GM21381 (cell line): ENCODE measurements at regions not wholly inside any gene's neighbourhood (a gene's known extent, or its start where the extent isn't known, plus 50 kb on each side); places are given as distances from the start of the nearest gene placed in this dataset.
A peak's percentile ranks its signal among the peaks of the same experiment; 100 is the strongest.

Experiments used
- ATAC-seq: cut with Tn5 transposase; IDR thresholded peaks from one replicate; pipeline ENCODE4 v1.9.1; 2021; ENCODE audit warnings: mild to moderate bottlenecking, moderate library complexity; ENCODE audit not compliant: unreplicated experiment

DNA sequence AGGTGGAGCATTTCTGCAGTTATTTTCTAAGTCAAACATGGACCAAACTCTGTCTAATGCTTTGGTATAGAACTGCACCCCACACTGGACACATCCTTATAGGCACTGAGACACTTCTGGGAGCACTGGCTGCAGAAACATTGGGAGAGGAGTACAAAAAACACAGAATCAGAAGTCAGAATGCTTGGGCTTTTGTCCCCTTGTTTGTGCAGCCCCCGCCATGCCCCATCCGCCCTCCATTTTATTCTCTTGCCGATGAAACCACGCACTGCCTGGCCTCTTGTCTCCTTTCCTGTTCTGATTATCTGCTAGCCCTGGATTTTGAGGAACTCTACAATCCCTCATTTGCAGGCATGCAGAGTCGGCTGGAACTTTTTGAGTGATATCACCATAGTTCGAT, 1201.2 kb downstream of the TBC1D22A start:
- no peak for ATAC-seq

DNA sequence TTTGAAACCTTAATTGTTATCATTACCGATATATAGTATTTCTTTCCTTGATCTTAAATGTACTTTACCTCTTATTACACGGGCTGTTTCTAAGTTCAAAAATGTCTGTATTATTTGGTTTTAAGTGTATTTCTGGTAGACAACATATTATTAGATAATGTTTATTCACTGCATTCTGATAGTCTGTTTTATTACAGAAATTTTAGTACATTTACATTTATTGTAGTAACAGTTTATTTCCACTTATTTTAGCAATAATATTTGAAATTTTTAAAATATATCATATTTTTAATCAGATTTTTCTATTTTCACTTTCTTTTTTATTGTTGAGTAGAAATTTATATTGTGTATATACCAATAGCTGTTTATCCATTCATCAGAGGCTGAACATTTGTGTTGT, 1195.2 kb downstream of the TBC1D22A start:
- ATAC-seq = no peak

DNA sequence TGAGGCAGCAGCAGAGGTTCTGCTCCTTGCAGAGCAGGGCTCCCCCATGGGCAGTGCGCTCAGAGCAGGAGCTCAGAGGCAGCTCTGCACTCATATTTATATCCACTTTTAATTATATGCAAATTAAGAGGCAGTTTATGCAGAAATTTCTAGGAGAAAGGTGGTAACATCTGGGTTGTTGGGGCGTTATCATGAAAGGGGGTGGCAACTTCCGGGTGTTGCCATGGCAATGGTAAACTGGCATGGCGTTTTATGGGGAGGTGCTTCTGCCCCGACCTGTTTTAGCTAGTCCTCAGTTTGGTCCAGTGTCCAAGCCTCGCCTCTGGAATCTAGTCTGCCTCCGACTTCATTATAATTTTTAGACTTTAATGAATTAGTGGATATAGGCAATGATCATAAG, 1191.7 kb downstream of the TBC1D22A start:
- ATAC-seq = no peak

DNA sequence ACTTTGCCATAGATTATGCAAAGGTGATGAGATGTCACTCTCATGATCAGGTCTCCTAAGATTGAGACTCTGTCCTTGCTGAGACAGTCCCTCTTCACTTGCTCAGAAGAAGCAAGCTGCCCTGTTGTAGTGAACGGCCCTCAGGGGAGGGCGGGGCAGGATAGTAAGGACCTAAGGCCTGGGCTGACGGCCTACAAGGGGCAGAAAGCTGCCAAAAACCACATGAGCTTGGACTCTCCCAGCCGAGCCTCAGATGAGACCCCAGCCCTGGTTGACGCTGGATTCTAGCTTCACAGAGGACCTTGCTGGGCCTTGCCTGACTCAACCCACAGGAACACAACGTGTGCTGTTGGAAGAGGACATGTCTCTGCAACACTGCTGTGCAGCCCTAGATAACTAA, 1182.5 kb downstream of the TBC1D22A start:
- ATAC-seq = no peak

DNA sequence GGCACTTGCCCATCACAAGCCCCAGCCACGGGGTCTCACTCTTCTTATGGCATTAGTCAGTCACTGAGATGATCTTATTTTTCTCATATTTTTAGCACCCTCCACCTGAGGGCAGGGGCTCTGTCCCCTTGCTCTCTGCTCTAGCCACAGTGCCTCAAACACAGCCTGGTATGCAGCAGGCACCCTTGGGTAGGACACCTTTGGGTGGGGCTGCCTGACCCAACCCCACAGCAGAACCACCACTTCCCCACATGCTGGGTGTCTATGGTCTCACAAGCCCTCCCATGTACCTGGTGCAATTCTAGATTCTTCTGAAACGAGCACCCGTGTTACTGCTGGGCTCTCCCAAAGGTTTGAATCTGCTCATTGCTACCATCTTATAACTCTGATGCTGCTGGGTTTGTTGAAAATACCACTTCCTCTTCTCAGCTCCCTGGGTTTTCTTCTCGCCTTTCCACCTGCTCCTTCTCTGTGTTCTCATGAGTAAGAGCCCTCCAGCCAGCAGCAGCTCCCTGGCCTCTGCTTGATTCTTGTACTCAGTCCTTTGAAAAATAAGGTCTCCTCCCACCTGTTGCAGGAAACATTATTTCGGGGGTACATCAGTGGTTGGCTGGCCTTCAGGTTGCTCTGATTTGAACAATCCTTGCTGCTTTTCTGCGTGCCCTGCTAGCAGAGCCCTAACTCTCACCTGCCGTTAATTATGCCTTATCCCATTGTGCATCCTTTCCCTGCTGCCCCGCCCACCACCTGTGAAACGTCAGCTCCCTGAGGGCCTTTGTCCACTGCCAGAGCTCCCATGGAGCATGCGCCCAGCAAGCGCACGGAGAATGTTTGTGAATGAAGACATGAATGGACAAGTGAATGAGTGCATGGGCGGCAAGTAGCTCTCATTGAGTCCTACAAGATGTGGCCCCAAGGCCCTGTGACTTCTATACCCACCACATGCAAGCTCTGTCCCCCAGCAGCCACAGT, 1181.6 kb downstream of the TBC1D22A start:
- ATAC-seq = no peak

DNA sequence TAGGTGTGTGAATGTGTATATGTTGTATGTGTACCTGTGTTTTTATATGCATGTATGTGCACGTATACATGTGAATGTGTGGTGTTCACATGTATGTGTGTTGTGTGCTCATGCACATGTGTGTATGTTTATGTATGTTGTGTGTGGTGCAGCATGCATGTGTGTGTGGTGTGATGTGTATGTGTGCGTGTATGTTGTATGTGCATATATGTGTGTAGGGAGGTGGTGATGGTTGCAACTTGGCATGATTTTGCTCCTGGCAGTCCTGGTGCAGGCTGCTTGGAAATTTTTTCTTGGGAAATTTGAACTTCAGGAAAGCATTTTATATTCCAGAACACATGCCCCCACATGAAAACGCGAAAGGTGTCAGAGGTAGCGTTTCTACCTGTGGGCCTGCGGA, 1177.8 kb downstream of the TBC1D22A start:
- ATAC-seq = no peak

DNA sequence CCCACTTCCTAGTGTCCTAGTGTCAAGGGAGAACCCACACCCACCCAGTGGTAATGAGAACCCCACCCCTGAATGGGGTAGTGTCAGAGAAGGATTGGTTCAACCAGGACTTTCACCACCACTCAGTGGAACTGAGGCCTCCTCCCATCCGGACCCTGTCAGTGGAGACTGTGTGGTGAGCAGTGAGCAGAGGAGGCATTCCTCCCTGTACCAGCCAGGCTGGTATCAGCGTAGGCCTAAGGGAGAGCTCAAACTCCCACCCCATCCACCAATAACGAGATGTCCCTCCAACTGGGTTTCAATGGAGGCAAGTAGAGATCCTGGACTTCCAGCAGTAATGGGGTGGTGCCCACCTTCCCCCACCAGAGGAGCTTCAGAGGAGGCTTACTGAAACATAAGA, 1171.4 kb downstream of the TBC1D22A start:
- ATAC-seq = no peak

DNA sequence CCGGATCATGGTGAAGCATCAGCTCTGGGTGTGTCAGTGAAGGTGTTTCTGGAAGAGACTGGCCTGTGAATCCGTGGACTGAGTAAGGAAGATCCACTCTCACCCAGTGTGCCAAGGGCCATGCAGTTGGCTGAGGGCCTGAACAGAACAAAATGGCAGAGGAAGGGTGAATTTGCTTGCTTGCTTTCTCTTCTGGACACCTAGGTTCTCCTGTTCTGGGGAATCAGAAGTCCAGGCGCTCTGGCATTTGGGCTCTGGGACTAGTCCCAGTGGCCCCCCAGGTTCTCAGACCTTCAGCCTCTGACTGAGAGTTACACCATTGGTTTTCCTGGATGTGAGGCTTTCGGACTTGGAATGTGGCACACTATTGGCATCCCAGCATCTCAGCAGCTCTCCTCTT, 1170.8 kb downstream of the TBC1D22A start:
- no peak for ATAC-seq

DNA sequence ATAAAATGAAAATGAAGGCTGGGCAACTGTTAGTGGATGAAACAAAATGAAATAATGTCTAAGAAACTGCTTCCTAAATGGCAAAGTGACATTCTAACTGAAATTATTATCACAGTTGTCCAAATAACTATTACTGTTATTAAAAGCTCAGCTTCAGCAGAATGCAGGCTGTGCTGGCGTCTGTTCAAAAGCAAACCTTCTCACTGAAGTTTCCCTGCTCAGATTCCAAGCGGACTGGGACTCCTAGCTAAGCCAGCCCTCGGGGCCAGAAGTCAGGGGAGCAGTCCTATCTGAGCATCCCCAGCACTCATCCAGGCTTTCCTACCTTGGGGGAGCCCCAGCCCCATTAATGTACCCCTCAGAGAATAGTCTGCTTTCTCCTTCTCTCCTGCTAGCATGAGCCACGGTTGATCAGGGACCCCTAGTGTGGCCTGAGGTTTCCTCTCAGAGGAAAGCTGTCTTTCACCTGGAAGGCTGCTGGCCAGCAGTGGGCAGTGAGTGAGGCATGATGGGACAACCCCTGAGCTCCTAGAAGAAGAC, 1167.3 kb downstream of the TBC1D22A start:
- no peak for ATAC-seq

DNA sequence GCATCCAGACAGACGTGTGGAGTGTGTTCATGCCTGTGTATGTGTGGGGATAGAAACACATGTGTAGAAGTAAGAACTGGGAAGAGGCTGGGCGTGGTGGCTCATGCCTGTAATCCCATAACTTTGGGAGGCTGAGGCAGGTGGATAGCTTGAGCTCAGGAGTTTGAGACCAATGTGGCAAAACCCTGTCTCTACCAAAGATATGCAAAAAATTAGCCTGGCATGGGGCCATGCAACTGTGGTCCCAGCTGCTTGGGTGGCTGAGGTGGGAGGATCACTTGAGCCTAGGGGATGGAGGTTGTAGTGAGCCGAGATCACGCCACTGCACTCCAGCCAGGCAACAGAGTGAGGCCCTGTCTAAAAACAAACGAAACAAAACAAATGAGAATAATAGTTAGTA, 1166.6 kb downstream of the TBC1D22A start:
- ATAC-seq = no peak

DNA sequence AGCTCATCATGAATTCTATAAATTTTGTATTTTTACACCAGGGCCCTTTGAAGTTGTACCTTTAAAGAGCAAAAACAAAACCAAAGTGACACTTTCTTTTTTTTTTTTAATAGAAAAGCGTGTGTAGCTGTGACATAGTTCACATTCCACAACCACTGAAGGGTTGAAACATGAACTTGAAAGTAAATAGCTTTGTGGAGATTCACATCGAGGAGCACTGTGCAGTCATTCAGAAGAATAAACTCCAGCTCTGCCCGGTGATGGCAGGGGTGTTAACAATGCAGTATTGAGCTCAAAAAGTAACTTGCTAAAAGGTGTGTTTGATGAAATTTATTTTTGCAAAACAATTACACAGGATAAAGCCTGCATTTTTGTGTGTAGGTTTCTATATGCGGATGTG, 1166.2 kb downstream of the TBC1D22A start:
- ATAC-seq = no peak

DNA sequence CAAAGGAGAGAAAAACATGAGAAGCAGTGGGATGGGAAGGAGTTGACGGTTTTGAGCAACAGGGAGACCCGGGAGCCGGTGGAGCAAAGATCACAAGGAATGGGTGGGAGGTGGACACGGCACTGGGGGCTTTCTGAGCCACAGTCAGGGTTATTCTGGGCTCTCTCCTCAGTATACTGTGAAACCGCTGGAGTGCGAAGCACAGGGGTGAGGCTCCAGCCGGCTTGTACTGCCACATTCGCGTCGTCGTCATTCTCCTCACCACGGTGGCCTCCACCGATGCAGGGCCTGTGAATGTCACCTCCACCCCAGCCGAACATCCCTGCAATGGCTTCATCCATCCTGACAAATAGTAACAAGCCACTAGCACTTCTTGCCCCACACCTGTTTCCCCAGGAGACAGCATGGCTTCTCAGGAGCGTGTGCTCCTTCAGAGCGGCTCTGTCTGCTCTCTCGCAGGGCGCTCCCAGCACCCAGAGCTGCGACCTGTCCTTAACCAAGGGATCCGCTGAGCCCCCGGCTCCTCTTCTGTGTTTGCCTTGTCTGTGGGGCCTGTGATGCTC, 1165.3 kb downstream of the TBC1D22A start:
- no peak for ATAC-seq

DNA sequence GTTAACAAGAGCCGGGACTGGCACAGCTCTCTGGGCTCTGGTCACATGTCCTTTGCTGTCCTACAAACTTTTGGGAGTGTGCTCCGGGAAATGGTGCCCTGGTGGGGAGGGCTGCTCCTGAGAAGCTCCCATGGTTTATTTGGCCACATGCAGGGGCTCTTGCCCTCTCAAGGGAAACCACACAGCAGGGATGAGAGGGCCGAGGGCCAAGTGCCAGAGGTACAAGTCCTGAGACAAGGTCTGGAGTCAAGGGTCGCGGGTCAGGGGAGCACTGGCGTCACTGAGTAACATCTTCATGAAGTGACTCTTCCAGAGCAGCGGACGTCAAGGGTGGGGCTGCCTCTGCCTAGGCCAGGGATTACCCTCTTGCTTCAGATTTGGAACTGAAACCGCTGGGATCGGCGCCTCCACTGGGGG, 1160.6 kb downstream of the TBC1D22A start:
- no peak for ATAC-seq

DNA sequence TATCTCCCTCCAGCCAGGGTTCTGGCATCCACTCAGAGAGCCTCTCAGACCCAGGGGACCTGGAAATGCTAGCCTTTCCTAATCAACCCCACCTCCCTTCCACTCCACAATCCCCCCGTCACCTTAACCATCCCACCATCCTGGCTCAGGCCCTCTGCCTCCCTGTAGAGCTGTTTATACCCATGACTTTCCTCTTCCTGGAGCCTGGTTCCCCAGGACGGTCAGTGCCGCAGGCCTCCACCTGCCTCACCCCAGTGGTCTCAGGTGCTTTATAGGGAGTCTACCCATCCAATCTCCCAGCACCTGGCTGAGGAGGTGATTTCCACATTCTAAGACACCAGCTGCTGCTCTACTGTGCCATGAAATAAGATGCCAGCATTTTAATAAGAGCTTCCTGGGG, 1159.5 kb downstream of the TBC1D22A start:
- ATAC-seq = no peak

DNA sequence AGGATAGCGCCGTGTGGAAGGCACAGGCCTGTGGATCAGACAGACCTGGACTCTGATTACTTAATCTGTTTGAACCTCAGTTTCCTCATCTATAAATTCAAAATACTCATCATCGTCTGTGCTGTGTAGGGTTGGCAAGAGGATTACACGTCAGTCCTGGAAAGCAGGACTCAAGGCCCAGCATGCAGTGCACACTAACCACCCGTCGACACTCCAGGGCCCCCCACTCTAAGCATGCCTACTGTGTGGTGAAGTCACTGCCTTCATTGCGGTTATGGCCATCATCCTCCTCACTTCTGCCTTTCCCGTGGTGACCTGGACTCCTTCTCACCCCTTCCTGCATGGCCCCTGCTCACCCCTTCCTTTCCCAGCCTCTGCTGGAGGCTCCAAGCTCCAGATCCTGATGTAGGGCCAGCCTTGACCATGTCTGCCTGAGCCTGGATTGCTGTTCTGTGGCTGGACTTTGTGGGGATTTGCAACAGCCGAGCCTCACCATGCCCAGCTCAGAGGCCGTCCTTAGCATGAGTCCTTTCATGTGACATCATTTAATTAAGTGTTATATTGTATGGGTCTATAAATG, 1158.0 kb downstream of the TBC1D22A start:
- no peak for ATAC-seq

DNA sequence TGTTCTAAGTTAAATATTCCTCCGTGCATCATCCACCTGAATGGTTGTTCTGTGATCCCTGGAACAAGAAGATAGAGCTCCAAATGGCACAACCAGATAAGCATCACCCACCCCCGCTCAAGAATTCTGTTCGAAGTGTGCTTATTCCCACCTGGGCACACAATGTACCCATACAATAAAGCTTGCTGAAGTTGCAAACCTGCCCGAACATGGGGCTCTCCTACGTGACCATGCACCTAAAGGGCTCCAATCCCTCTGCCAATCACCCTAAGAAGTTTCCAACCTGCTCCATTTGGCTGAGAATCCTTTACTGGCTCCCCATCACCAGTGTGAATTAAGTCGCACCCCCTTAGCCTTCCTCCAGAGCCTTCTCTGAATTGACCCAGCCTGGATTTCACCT, 1157.4 kb downstream of the TBC1D22A start:
- ATAC-seq = no peak

DNA sequence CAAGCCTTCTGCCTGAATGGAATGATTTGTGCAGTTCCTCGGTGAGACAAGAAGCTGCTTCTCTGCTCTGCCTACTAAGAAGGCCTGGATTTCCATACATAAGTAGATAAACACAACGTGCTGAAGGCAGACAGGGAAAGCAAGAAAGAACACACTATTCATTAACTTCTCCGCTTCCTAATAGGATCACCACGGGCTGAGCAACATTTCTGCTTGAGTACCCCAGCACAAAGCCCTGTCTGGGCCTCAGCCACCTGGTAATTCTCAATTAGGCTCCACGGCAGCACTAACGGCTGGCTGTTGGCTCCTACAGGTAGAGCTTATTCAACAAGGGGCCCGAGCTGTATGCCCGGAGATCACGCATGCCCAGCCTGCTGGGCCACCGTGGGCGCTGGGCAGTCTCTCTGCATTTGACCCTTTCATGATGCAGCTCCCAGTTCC, 1156.6 kb downstream of the TBC1D22A start:
- ATAC-seq = peak; percentile 18

DNA sequence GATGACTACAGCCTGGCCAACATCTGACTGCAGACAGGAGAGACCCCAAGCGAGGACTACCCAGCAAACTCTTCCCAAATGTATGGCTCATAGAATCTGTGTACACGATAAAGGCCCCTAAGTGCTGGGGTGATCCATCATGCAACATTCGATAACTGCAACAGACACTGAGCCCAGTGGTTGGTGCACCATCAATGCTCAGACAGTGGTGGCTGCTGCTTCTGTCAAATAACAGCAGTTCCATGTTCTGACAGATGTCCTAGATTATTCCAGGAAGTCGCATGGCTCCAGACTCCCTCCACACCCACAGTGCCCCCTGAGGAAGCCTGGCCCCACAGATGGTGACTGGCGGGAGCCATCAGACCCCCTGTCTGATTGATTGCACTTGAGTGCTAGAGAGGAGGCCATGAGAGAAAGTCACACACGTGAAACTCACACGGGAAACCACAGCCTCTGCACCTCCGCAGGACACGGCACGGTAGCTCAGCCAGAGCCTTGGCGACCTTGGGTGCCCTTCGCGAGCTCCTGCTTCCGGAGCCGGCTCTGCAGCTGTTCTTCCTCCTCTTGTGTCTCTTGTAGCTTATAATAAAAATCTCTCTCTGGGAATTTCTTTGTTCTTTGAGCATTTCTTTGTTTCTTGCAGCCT, 1155.9 kb downstream of the TBC1D22A start:
- peak; percentile 94 for ATAC-seq

DNA sequence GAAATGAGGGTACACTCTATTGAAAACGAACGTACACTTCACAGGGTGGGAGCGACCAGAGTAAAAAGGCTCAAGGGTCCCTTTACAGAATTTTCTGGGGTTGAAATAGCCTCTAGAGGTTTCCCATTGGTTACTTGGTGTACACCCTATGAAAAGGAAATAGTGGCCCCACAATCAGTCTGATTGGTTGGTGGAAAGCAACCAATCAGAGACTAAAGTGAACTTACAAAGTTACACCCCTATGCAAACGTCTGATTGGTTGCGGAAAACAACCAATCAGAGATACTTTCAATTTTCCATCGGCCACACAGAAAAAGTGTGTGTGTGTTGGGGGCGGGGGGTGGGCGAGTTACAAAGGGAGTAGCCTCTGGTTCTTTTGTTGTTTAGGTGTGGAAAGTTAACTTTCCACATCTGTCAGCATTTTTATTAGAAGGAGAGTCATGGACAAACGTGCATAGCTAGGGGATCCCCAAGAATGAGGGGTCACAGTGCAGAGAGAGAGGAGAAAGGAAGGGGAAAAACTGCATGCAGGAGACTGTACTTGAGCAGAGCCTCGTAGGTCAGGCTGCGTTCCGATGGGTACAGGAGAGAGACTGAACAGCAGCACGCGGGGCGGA, 1152.1 kb downstream of the TBC1D22A start:
- ATAC-seq = no peak

DNA sequence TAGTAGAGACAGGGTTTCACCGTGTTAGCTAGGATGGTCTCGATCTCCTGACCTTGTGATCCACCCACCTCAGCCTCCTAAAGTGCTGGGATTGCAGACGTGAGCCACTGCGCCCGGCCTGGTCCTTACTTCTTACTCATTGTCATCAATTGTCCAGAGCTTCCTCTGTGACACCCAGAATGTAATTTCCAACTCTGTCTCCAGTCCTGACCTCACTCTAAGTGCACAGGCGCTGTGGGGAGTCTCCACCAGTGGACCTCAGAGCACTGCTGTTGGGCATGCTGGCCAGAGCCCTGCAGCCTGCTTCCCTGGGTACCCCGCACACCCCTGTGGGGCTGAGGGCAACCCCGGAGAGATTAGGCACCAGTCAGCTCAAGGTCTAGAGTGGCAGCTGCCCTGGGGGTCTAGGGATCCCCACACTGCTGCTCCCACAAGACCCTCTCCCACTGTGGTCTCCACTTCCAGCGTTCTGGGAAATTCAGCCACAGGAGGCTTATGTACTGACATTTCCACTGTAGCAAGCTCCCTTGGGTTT, 1140.3 kb downstream of the TBC1D22A start:
- ATAC-seq = no peak

DNA sequence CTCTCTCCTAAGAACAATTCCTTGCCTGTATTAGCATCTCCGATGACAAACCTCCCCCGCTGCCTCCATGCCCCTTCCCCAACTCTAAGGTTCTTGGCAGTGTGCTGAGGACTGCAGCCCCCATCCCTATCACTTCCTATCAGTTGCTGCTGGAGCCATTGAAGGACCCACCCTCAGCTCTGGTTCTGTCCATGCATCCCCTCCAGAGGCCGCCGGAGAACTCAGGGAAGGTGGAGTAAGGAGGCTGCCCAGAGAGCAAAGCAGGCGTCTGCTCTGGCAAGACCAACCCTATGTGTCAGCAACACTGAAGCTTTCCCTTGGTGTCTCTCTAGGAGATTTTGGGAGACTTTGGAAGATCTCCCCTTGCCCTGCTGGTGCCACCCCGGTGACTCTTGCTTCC, 1139.5 kb downstream of the TBC1D22A start:
- ATAC-seq = no peak
